ENCODE measurements at regions not wholly inside any gene's neighbourhood (a gene's known extent, or its start where the extent isn't known, plus 50 kb on each side); places are given as distances from the start of the nearest gene placed in this dataset.

DNA sequence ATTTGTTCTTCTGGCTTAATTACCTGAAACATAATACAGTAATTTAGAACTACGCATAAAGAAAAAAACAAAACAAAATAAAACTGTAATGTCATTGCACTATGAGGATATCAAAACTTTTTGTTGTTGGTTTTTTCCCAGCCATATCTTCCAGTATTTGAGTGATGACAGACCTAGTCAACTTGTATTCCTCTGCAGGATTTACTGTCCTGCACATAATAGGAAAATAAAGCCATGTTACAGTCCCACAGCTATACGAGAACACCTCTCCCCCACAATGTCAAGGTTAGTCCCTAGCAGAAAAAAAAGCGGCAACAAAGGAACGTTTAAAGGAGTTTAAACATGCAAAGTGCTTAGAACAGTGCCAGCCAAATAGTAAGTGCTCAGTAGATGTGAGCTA is 55.3 kb upstream of the PRDX6 start:
- no peak for DNase-seq (ENCODE audit: low read depth, low spot score)

GRCh38 chr1:173422456-173422976 is 54.6 kb upstream of the PRDX6 start:
- no peak for DNase-seq (ENCODE audit: low read depth, low spot score)

DNA sequence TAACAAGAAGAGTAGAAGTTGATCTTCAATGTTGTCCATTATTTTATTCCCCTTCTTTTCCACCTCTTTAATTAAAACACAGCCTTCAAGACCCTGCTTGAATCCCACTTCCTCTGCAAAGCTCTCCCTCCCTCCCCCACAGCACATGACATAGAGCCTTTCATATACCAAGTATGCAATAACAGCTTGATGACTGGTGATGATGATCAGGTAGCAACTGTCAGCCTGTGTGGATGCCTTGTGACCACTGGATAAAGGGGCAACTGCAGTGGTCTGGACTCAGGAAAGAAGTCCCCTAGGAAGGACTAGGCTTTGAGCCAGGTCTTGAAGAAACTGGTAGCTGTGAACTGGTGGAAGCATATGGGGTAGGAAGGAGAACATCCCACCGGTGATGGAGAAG is 53.8 kb upstream of the PRDX6 start:
- DNase-seq (ENCODE audit: low read depth, low spot score): no peak

- no peak for DNase-seq (ENCODE audit: low read depth, low spot score)
Observed at GRCh38 chr1:173424143-173424542, 53.0 kb upstream of the PRDX6 start.

DNA sequence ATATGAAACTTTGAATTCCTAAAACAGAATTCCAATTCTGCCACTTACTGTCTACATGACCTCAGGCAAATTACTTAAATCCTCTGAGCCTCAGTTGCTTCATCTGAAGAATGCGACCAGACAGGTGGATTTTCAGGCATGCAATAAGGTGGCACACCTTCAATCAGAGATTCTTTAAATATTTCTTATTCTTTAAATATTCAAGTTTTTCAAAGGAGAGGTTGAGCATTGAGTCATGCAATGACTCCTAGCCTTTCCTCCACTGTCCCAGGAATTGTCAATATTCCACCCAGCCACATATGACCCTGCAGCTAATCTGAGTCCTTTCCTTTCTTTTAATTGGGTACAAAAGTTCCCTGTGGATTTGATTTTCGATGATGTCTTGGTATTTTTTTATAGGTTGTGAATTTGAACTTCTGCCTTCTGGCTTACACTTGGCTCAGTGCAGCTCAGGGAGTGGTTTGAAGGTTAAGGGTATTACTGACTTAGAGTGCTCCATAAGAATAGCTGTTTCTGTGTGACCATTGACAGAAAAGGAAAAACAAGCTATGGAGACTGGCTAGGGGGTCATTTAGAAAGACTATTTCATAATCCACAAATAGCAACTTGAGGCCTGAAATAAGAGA is 52.2 kb upstream of the PRDX6 start:
- no peak for DNase-seq (ENCODE audit: low read depth, low spot score)

DNA sequence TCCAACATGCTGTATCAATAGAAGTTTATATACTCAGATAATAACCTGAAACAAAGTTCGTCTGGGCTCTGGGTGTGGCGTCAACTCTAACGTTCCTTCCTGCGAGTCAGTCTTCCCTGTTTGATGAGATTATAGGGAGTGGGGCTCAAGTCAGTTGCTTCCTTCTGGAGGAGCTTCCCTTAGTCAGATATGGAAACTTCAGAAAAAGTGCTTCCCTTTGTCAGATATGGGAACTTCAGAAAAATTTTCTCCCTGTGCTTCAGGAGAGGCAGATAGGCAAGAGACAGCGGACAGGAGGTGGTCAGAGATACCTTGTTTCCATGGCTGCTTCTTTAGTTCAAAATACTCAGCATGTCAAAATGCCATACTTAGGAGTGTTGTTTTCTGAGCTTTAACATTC is 51.1 kb upstream of the PRDX6 start:
- DNase-seq (ENCODE audit: low read depth, low spot score): no peak

GRCh38 chr1:173427146-173428054 is 49.7 kb upstream of the PRDX6 start:
- no peak for DNase-seq (ENCODE audit: low read depth, low spot score)

All from brain pericyte (primary cell).